ENCODE measurements at regions not wholly inside any gene's neighbourhood (a gene's known extent, or its start where the extent isn't known, plus 50 kb on each side); places are given as distances from the start of the nearest gene placed in this dataset.

- TF ChIP-seq CTCF (conservative IDR thresholded peaks at IDR 0.05) (no peak), EZH2 (IDR thresholded peaks at IDR 0.05; ENCODE audit: low read depth) (no peak)
These were observed 76.9 kb downstream of the ZC3H11B start for GRCh38 chr1:219536038-219536437.
